Stomach (tissue), 4 donors: ENCODE measurements at regions not wholly inside any gene's neighbourhood (a gene's known extent, or its start where the extent isn't known, plus 50 kb on each side); places are given as distances from the start of the nearest gene placed in this dataset.

Experiments used
- EP300 ChIP-seq: sonication (generic); formaldehyde crosslinking; IDR thresholded peaks from one replicate; pipeline ENCODE4 v1.6.1; 2017; ENCODE audit warnings: antibody characterized with exemption
- POLR2A ChIP-seq, 4 donors: fragments of 450-650 bp; IDR thresholded peaks; one replicate each; pipeline ENCODE4 v1.6.1; 2016; ENCODE audit warnings: antibody characterized with exemption in 4 of 4, control low read depth in 2 of 4, mild to moderate bottlenecking in 1 of 4, moderate library complexity in 1 of 4
- TF ChIP-seq, protein P1 (sequence below), 7 experiments: fragments of 450-650 bp in 4 of 7; fragments of 200-600 bp in 3 of 7; sonication (generic) in 3 of 7; IDR thresholded peaks; one replicate each; pipeline ENCODE4 v1.5.1; 2016 to 2019; ENCODE audit warnings: antibody characterized with exemption in 7 of 7, control low read depth in 2 of 7, mild to moderate bottlenecking in 1 of 7

DNA sequence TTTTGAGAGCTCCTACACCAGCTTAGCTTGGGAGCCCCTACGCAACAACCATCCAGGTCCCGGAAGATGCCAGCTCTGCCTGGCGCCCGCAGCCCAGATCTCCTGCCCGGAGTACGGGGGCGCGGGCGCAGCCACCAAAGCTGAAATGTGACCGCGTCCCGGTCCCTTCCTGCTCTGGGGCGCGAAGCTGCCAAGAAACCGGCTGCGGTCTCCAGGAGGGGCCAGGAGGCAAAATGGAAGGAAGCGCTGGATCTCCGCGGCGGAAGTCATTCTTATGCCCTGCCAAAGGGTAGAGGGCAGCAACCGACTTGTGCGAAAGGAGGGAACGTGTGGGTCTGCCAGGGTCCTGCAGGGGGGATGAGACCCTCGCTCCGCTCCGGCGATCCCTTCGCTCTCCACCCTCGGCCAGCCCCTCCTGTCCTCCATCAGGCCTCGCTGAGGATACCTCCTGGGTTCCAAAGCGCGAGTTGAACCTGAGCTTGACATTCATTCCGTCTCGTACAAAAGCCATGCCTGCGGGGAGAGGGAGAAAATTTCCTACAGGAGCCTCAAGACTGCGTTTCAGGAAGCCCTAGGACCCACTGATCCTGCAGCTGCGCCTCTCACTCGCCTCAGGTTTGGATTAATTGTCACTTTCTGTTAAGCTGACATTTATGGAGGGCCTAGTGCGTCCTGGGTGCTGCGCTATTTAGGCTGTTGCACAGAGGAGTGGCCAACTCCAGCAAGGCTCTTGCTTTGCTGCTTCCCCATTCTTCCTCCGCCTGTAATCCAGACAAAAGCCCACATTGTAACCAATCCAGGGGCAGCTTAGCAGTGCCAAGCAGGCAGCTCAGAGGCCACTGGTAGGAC, 98.3 kb upstream of the VGLL3 start:
- no peak for TF ChIP-seq EP300
- TF ChIP-seq POLR2A (IDR thresholded peaks at IDR 0.05): no peak
- TF ChIP-seq, protein P1, sequence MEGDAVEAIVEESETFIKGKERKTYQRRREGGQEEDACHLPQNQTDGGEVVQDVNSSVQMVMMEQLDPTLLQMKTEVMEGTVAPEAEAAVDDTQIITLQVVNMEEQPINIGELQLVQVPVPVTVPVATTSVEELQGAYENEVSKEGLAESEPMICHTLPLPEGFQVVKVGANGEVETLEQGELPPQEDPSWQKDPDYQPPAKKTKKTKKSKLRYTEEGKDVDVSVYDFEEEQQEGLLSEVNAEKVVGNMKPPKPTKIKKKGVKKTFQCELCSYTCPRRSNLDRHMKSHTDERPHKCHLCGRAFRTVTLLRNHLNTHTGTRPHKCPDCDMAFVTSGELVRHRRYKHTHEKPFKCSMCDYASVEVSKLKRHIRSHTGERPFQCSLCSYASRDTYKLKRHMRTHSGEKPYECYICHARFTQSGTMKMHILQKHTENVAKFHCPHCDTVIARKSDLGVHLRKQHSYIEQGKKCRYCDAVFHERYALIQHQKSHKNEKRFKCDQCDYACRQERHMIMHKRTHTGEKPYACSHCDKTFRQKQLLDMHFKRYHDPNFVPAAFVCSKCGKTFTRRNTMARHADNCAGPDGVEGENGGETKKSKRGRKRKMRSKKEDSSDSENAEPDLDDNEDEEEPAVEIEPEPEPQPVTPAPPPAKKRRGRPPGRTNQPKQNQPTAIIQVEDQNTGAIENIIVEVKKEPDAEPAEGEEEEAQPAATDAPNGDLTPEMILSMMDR (IDR thresholded peaks at IDR 0.05): no peak
